MM.1S (cell line): ENCODE measurements at regions not wholly inside any gene's neighbourhood (a gene's known extent, or its start where the extent isn't known, plus 50 kb on each side); places are given as distances from the start of the nearest gene placed in this dataset.

Experiments
- DNase-seq: peaks from one replicate; pipeline ENCODE4 v3.0.0-alpha.2; 2015
- H2AFZ ChIP-seq: fragments of 300-600 bp; sonication (generic); 2 replicates; pipeline ENCODE4 v1.6.0; 2016; ENCODE audit warnings: antibody characterized with exemption, low read length
- H3F3A ChIP-seq: fragments of 300-600 bp; sonication (generic); 2 replicates; pipeline ENCODE4 v1.6.1; 2016; ENCODE audit warnings: mild to moderate bottlenecking, antibody characterized with exemption, low read length, moderate library complexity, mixed read lengths; ENCODE audit not compliant: insufficient read depth
- H3K27ac ChIP-seq: fragments of 300-600 bp; sonication (generic); 2 replicates; pipeline ENCODE4 v1.5.1; 2016; ENCODE audit warnings: mild to moderate bottlenecking, low read length
- H3K27me3 ChIP-seq: fragments of 300-600 bp; sonication (generic); replicated peaks from 2 replicates; pipeline ENCODE4 v1.6.0; 2016; ENCODE audit warnings: low read length; ENCODE audit not compliant: insufficient read depth
- H3K36me3 ChIP-seq: fragments of 300-600 bp; sonication (generic); replicated peaks from 2 replicates; pipeline ENCODE4 v1.6.1; 2016; ENCODE audit warnings: mild to moderate bottlenecking, low read length, mixed read lengths; ENCODE audit not compliant: insufficient read depth
- H3K4me1 ChIP-seq: fragments of 300-600 bp; sonication (generic); 2 replicates; pipeline ENCODE4 v1.6.1; 2016; ENCODE audit warnings: low read length, mixed read lengths
- H3K4me2 ChIP-seq: fragments of 300-600 bp; sonication (generic); 2 replicates; pipeline ENCODE4 v1.6.0; 2016; ENCODE audit warnings: low read depth, low read length
- H3K4me3 ChIP-seq: fragments of 300-600 bp; sonication (generic); 2 replicates; pipeline ENCODE4 v1.5.1; 2016; ENCODE audit warnings: low read length, mixed read lengths
- H3K79me2 ChIP-seq: fragments of 300-600 bp; sonication (generic); 2 replicates; pipeline ENCODE4 v1.6.1; 2016; ENCODE audit warnings: mixed run types, low read length, mixed read lengths
- H3K9ac ChIP-seq: fragments of 300-600 bp; sonication (generic); 2 replicates; pipeline ENCODE4 v1.6.1; 2016; ENCODE audit warnings: low read length, mixed read lengths
- H3K9me2 ChIP-seq: fragments of 300-600 bp; sonication (generic); replicated peaks from 2 replicates; pipeline ENCODE4 v1.6.1; 2016; ENCODE audit warnings: mild to moderate bottlenecking, low read length, mixed read lengths; ENCODE audit not compliant: insufficient read depth
- H3K9me3 ChIP-seq: fragments of 300-600 bp; sonication (generic); replicated peaks from 2 replicates; pipeline ENCODE4 v1.6.1; 2016; ENCODE audit warnings: mild to moderate bottlenecking, low read length, mixed read lengths; ENCODE audit not compliant: insufficient read depth
- H4K20me1 ChIP-seq: fragments of 300-600 bp; sonication (generic); 2 replicates; pipeline ENCODE4 v1.6.1; 2016; ENCODE audit warnings: mild to moderate bottlenecking, low read length, moderate library complexity, mixed read lengths; ENCODE audit not compliant: insufficient read depth
- EZH2 ChIP-seq: fragments of 300-600 bp; sonication (generic); optimal IDR thresholded peaks from 2 replicates; pipeline ENCODE3; 2017; ENCODE audit warnings: low read depth, mild to moderate bottlenecking, antibody characterized with exemption, low read length, mixed read lengths
- EZH2phosphoT487 ChIP-seq: fragments of 300-600 bp; sonication (generic); IDR thresholded peaks from 2 replicates; pipeline ENCODE4 v1.6.1; 2018; ENCODE audit warnings: antibody characterized with exemption, low read length
- TF ChIP-seq, protein P1 (sequence below): fragments of 300-600 bp; sonication (generic); IDR thresholded peaks from 2 replicates; pipeline ENCODE4 v1.5.1; 2016; ENCODE audit warnings: antibody characterized with exemption, low read length, mixed read lengths

DNA sequence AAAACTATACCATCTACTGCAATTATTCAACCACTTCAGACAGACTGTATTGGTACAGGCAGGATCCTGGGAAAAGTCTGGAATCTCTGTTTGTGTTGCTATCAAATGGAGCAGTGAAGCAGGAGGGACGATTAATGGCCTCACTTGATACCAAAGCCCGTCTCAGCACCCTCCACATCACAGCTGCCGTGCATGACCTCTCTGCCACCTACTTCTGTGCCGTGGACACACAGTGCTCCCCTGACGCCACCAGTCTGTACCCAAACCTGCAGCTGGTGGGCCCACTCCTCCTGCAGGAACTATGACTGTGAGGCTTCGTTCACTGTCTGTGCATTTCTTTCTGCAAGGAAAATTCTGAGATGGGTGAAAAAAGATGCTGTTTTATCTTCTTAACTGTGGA is 284.7 kb downstream of the DAD1 start:
- H3K4me1 ChIP-seq, result no peaks in the 10 kb centered on the region
- H3K79me2 ChIP-seq, result no peaks in the 10 kb centered on the region
- H4K20me1 ChIP-seq, result no peaks in the 10 kb centered on the region
- no peak overlapping the region for H3K9ac ChIP-seq
- H3K4me2 ChIP-seq, result no peak overlapping the region
- TF ChIP-seq EZH2phosphoT487, result no peak
- TF ChIP-seq, protein P1, sequence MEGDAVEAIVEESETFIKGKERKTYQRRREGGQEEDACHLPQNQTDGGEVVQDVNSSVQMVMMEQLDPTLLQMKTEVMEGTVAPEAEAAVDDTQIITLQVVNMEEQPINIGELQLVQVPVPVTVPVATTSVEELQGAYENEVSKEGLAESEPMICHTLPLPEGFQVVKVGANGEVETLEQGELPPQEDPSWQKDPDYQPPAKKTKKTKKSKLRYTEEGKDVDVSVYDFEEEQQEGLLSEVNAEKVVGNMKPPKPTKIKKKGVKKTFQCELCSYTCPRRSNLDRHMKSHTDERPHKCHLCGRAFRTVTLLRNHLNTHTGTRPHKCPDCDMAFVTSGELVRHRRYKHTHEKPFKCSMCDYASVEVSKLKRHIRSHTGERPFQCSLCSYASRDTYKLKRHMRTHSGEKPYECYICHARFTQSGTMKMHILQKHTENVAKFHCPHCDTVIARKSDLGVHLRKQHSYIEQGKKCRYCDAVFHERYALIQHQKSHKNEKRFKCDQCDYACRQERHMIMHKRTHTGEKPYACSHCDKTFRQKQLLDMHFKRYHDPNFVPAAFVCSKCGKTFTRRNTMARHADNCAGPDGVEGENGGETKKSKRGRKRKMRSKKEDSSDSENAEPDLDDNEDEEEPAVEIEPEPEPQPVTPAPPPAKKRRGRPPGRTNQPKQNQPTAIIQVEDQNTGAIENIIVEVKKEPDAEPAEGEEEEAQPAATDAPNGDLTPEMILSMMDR, result no peak
- TF ChIP-seq EZH2, result no peak
- H3K4me3 ChIP-seq, result no peak overlapping the region
- H3K9me3 ChIP-seq, result no peaks in the 10 kb centered on the region
- H3K36me3 ChIP-seq, result no peaks in the 10 kb centered on the region
- H3K9me2 ChIP-seq, result no peaks in the 10 kb centered on the region
- no peaks in the 10 kb centered on the region for H3F3A ChIP-seq
- no peak overlapping the region for H3K27ac ChIP-seq
- no peak for DNase-seq
- no peaks in the 10 kb centered on the region for H3K27me3 ChIP-seq
- no peak overlapping the region for H2AFZ ChIP-seq

DNA sequence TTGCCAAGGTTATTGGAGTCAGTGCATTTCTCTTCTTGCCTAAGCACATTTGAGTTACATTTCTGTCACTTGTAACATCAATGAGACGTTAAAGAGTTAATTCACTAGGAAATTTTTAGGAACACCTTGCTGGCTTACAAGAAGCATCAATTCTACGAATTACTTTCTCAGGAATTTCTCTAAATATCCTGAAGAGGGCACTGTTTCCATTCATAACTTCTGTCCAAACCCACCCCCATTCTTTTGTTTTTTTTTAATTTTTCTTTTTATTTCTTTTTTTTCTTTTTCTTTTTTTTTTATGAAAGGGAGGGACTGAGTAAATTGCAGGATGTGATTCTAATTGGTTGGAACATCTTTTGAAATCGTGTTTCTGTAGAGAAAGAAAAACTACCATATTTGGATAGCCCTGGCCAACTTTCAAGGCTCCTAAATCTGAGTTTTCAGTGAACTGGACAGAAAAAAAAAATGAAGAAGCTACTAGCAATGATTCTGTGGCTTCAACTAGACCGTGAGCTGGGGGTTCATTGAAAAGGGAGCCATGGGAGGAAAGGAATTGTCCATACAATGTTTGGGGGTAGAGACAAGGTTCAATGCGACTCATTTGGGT is 285.3 kb downstream of the DAD1 start:
- H3K27ac ChIP-seq, result no peak overlapping the region
- no peaks in the 10 kb centered on the region for H3K79me2 ChIP-seq
- no peaks in the 10 kb centered on the region for H3K9me2 ChIP-seq
- H3F3A ChIP-seq, result no peaks in the 10 kb centered on the region
- H3K4me1 ChIP-seq, result no peaks in the 10 kb centered on the region
- no peak overlapping the region for H3K4me2 ChIP-seq
- no peak for TF ChIP-seq EZH2phosphoT487
- TF ChIP-seq, protein P1, result peak; percentile 18
- H2AFZ ChIP-seq, result no peak overlapping the region
- no peak for DNase-seq
- no peak overlapping the region for H3K9ac ChIP-seq
- H3K27me3 ChIP-seq, result no peaks in the 10 kb centered on the region
- no peaks in the 10 kb centered on the region for H4K20me1 ChIP-seq
- H3K36me3 ChIP-seq, result no peaks in the 10 kb centered on the region
- H3K4me3 ChIP-seq, result no peak overlapping the region
- no peaks in the 10 kb centered on the region for H3K9me3 ChIP-seq

DNA sequence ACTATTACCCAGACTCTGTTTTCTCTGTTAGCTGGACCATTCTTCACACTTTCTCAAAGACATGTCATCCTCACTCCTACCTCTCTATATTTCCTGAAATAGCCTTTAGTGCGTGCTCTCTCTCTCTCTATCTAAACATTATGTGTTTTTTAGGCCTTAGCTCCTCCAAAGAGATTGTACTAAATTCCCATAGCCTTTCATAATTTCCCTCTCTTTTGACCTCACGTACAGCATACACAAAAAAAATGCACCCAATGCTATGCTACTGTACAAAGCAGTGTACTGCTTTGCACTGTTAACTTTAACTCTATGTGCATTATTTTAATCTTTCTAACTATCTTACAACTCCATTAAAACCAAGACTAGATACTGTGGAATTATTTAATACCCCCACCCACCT is 288.4 kb downstream of the DAD1 start:
- Histone ChIP-seq H3F3A (no peaks in the 10 kb centered on the region), H3K9ac (no peak overlapping the region), H3K9me3 (no peaks in the 10 kb centered on the region), H3K27ac (no peak overlapping the region), H3K4me2 (no peak overlapping the region), H2AFZ (no peak overlapping the region), H3K4me1 (no peaks in the 10 kb centered on the region), H3K79me2 (no peaks in the 10 kb centered on the region), H3K9me2 (no peaks in the 10 kb centered on the region), H3K36me3 (no peaks in the 10 kb centered on the region), H3K4me3 (no peak overlapping the region), H4K20me1 (no peaks in the 10 kb centered on the region), H3K27me3 (no peaks in the 10 kb centered on the region; the same call in 1 of the 2 replicates)
- no peak for TF ChIP-seq EZH2phosphoT487
- TF ChIP-seq, protein P1, result no peak
- TF ChIP-seq EZH2, result no peak
- DNase-seq, result no peak
